ENCODE measurements at regions not wholly inside any gene's neighbourhood (a gene's known extent, or its start where the extent isn't known, plus 50 kb on each side); places are given as distances from the start of the nearest gene placed in this dataset.

GRCh38 chrX:81996166-81996565 lies 794.3 kb downstream of the SH3BGRL start:
- TF ChIP-seq CTCF (IDR thresholded peaks at IDR 0.05; ENCODE audit: low read depth, low read length, missing input control) = no peak
- no peak for TF ChIP-seq HNF4A (conservative IDR thresholded peaks at IDR 0.05)
- no peak for TF ChIP-seq TAF1 (conservative IDR thresholded peaks at IDR 0.05)
- TF ChIP-seq YY1 (IDR thresholded peaks at IDR 0.05) = no peak

All from liver (tissue), 3 donors.